A673 (cell line): ENCODE measurements at regions not wholly inside any gene's neighbourhood (a gene's known extent, or its start where the extent isn't known, plus 50 kb on each side); places are given as distances from the start of the nearest gene placed in this dataset.
"Not testable (repeated sequence)": the region's sequence is repeated elsewhere in the genome, so short reads cannot be mapped to it uniquely, and the experiment has no call there.

ENCODE experiments used
- BruUV-seq: library from RNA; stranded (reverse); fragments of 400-500 nt; replicated peaks from 2 replicates; lab custom pipeline; 2021; lab: Mats Ljungman, UMichigan
- CTCF ChIA-PET: fragments of 300-600 bp; sonication (Branson Sonifier 250); formaldehyde crosslinking; loops from one replicate; lab custom pipeline; 2022; ENCODE audit warnings: antibody characterized with exemption; lab: Charles Lee
- POLR2A ChIA-PET: fragments of 300-600 bp; sonication (Branson Sonifier 250); formaldehyde crosslinking; loops from one replicate; lab custom pipeline; 2022; ENCODE audit warnings: antibody characterized with exemption; ENCODE audit not compliant: low non-redundant PET; lab: Charles Lee
- DNase-seq: peaks from one replicate; pipeline ENCODE4 v3.0.0-alpha.2; 2015; ENCODE audit warnings: low spot score
- H3K27ac ChIP-seq: fragments of 200-600 bp; sonication (generic); 2 replicates; pipeline ENCODE4 v1.5.1; 2016; ENCODE audit warnings: mixed run types, low read depth, mild to moderate bottlenecking, mixed read lengths, antibody characterized with exemption, low read length; ENCODE audit not compliant: poor library complexity, severe bottlenecking
- H3K27me3 ChIP-seq: fragments of 200-600 bp; sonication (generic); replicated peaks from 2 replicates; pipeline ENCODE4 v1.6.1; 2017; ENCODE audit warnings: mixed run types, low read depth, mild to moderate bottlenecking, mixed read lengths, antibody characterized with exemption, low read length; ENCODE audit not compliant: insufficient read depth, poor library complexity
- H3K36me3 ChIP-seq: fragments of 200-600 bp; sonication (generic); 2 replicates; pipeline ENCODE4 v1.6.1; 2016; ENCODE audit warnings: mixed run types, mild to moderate bottlenecking, mixed read lengths, antibody characterized with exemption, low read length; ENCODE audit not compliant: insufficient read depth, poor library complexity, severe bottlenecking
- H3K4me1 ChIP-seq: fragments of 200-600 bp; sonication (generic); 2 replicates; pipeline ENCODE4 v1.6.1; 2017; ENCODE audit warnings: mixed run types, mild to moderate bottlenecking, mixed read lengths, antibody characterized with exemption, low read length; ENCODE audit not compliant: insufficient read depth, poor library complexity, severe bottlenecking
- H3K4me3 ChIP-seq: fragments of 200-600 bp; sonication (generic); 2 replicates; pipeline ENCODE4 v1.5.1; 2016; ENCODE audit warnings: low read depth, mixed run types, mild to moderate bottlenecking, mixed read lengths, low read length; ENCODE audit not compliant: poor library complexity, severe bottlenecking
- H3K9me3 ChIP-seq: fragments of 200-600 bp; sonication (generic); 2 replicates; pipeline ENCODE4 v1.6.1; 2016; ENCODE audit warnings: mixed run types, low read depth, mild to moderate bottlenecking, mixed read lengths, antibody characterized with exemption, low read length; ENCODE audit not compliant: poor library complexity, severe bottlenecking
- intact Hi-C: fragments of 100-400 bp; cut with micrococcal nuclease; formaldehyde crosslinking; loops from one replicate; pipeline ENCODE4 v1.10.0; 2022; ENCODE audit not compliant: unreplicated experiment

GRCh38 chr1:121079655-121080054 lies 104.5 kb downstream of the FAM72B start:
- POLR2A ChIA-PET, H3K4me1 ChIP-seq, DNase-seq, intact Hi-C loops, H3K4me3 ChIP-seq, CTCF ChIA-PET, H3K9me3 ChIP-seq, H3K36me3 ChIP-seq, BruUV-seq, H3K27ac ChIP-seq, H3K27me3 ChIP-seq: not testable (repeated sequence)

DNA sequence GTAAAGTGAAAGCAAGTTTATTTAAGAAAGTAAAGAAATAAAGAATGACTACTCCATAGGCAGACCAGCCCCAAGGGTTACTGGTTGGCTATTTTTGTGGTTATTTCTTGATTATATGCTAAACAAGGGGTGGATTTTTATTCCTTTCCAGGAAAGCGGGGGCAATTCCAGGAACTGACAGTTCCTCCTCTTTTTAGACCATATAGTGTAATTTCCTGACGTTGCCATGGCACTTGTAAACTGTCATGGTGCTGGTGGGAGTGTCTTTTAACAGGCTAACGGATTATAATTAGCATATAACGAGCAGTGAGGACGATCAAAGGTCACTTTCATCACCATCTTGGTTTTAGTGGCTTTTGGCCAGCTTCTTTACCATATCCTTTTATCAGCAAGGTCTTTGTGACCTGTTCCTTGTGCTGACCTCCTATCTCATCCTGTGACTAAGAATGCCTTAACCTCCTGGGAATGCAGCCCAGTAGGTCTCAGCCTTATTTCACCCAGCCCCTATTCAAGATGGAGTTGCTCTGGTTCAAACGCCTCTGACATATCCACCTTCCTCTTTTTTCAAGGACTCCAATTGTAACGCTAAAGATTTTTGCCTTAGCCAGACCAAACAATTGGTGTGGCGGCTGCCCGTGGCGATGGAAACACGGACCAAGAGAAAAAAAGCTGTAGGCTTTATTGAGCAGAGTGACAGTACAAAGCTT lies 103.8 kb downstream of the FAM72B start:
- H3K9me3 ChIP-seq, CTCF ChIA-PET, H3K27ac ChIP-seq, intact Hi-C loops, BruUV-seq, H3K27me3 ChIP-seq, H3K36me3 ChIP-seq, POLR2A ChIA-PET, H3K4me1 ChIP-seq, H3K4me3 ChIP-seq, DNase-seq: not testable (repeated sequence)

GRCh38 chr1:121080904-121081264 lies 103.3 kb downstream of the FAM72B start:
- H3K4me1 ChIP-seq, intact Hi-C loops, H3K27me3 ChIP-seq, DNase-seq, BruUV-seq, H3K36me3 ChIP-seq, CTCF ChIA-PET, POLR2A ChIA-PET, H3K9me3 ChIP-seq, H3K4me3 ChIP-seq, H3K27ac ChIP-seq: not testable (repeated sequence)

- H3K4me1 ChIP-seq, POLR2A ChIA-PET, DNase-seq, BruUV-seq, H3K4me3 ChIP-seq, H3K36me3 ChIP-seq, intact Hi-C loops, CTCF ChIA-PET, H3K9me3 ChIP-seq, H3K27ac ChIP-seq, H3K27me3 ChIP-seq: not testable (repeated sequence)
Measured at GRCh38 chr1:121081625-121082199, 102.4 kb downstream of the FAM72B start.

DNA sequence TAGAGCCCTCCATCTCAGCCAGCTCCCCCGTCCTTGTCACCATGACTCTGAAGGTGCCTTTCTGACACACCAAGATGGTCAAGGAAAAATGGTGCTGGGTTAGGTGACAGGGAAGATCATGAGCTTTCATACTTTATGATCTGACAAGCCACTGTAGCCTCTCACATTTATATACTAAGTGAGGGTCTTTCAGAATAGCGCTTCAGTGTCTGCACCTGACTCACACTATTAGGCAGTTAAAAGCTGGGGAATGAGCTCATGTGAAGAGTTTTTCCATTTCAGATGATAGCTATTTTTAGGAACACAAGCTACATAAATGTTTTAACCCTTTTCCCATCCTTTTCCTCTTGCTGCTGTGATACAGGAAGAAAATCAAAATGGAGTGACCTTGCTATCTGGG lies 101.1 kb downstream of the FAM72B start:
- H3K4me1 ChIP-seq, DNase-seq, H3K27ac ChIP-seq, CTCF ChIA-PET, H3K27me3 ChIP-seq, POLR2A ChIA-PET, intact Hi-C loops, H3K9me3 ChIP-seq, H3K36me3 ChIP-seq, H3K4me3 ChIP-seq, BruUV-seq: not testable (repeated sequence)

GRCh38 chr1:121086249-121086648 lies 97.9 kb downstream of the FAM72B start:
- DNase-seq: not testable (repeated sequence)

GRCh38 chr1:121087221-121087620 lies 96.9 kb downstream of the FAM72B start:
- H3K4me3 ChIP-seq, H3K36me3 ChIP-seq, H3K9me3 ChIP-seq, CTCF ChIA-PET, POLR2A ChIA-PET, DNase-seq, H3K4me1 ChIP-seq, H3K27ac ChIP-seq, intact Hi-C loops, H3K27me3 ChIP-seq, BruUV-seq: not testable (repeated sequence)

More at GRCh38 chr1:121086249-121086648, 97.9 kb downstream of the FAM72B start:
- H3K36me3 ChIP-seq, BruUV-seq, CTCF ChIA-PET, H3K27me3 ChIP-seq, H3K4me3 ChIP-seq, H3K27ac ChIP-seq, H3K9me3 ChIP-seq, H3K4me1 ChIP-seq, intact Hi-C loops, POLR2A ChIA-PET: not testable (repeated sequence)
